GM19351 (cell line): ENCODE measurements at regions not wholly inside any gene's neighbourhood (a gene's known extent, or its start where the extent isn't known, plus 50 kb on each side); places are given as distances from the start of the nearest gene placed in this dataset.
"Not testable (repeated sequence)": the region's sequence is repeated elsewhere in the genome, so short reads cannot be mapped to it uniquely, and the experiment has no call there.

Experiments used
- ATAC-seq: cut with Tn5 transposase; IDR thresholded peaks from one replicate; pipeline ENCODE4 v1.9.1; 2021; ENCODE audit warnings: mild to moderate bottlenecking, moderate library complexity; ENCODE audit not compliant: unreplicated experiment

DNA sequence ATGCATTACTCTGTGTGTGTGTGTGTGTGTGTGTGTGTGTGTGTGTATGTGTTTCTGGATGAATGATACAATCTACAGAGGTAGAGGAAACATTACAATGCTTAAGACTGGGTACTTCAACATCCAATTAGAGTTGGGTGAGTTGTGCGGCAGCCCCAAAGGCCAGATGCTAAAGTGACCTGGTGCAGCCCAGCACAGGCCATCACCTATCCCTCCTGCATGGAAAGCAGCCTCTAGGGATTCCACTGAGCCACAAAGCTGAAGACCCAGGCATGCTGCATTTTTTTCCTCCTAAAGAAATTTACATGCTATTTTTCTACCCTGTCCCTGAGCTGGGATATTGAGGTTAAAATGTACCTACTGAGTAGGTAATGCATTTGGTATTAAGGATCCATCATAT is 79.1 kb upstream of the ETAA1 start:
- no peak for ATAC-seq

DNA sequence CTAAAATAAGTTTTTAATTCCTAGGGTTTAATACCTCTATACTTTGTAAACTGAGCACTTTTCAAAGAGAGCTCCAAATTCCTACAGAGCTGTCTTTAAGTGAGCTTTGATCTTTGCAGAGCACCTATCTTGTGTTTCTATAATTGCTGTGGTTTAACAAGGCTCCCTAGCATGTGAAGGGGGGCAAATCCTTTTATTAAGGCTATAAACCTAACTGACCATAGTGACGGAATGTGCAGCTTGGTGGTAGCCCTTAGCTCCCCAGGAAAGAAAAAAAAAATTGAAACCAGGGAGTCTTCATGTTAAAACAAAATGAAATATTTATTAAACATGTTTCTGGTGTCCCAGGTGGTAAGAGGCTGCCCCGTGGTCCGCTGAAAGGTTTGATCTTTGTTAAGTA is 78.6 kb upstream of the ETAA1 start:
- no peak for ATAC-seq

DNA sequence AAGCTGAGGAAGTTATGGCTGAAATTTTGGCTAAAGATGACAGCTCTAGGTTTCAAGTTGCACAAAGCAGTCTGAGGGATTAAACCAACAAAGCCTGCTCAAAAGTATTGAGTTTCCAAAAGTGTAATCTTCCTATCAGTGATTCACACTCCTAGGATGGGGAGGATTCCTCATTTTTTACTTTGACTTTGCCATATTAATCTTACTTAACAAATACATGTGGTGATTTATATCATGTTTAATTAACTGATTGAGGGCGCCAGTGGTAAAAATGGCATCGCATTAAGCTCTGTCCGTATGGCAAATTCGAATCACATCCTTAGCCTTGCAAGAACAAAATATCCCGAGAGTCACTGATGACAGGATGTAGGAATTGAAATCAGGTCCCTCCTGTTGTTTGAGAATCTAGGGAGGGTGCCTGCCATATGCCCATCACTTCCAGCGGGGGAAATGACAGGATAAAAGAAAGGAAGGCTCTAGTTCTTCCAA is 78.1 kb upstream of the ETAA1 start:
- no peak for ATAC-seq

GRCh38 chr2:67320861-67321587 is 76.1 kb upstream of the ETAA1 start:
- ATAC-seq, result no peak

GRCh38 chr2:67321588-67321903 is 75.6 kb upstream of the ETAA1 start:
- no peak for ATAC-seq

GRCh38 chr2:67322353-67323001 is 74.7 kb upstream of the ETAA1 start:
- no peak for ATAC-seq

- no peak for ATAC-seq
Observed at GRCh38 chr2:67323209-67323991, 73.7 kb upstream of the ETAA1 start.

DNA sequence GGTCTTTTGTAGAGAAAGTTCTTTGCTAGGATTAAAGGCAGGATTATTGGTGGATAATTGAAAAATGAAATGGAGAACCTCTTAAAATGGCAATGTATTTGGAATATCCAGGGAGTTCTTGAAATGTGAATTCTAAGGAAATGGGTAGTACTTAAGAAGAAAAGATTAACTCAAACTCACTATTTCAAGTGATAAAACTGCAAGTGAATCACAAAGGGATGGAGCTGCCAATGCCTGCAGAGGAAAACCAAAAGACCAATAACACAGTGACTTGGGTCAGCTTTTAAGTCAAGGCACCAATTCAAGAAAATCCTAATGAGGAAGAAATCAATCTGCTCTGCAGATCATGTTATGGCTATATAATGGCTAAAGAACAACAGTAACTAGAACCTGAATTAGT is 67.6 kb upstream of the ETAA1 start:
- ATAC-seq, result no peak

DNA sequence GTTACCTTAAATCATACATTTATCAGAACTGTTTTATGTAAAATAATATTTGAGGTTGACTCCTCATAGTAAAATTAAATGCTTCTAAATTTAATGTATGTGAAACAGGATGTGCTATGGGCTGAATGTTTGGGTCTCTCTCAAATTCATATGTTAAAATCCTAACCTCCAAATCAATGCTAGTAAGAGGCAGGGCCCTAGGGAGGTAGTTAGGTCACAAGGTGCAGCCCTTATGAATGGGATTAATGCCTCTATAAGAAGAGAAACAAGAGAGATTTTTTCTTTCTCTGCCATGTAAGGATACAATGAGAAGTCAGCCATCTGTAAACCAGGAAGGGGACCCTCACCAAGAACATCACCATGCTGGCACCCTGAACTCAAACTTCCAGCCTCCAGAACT is 67.2 kb upstream of the ETAA1 start:
- ATAC-seq, result no peak

DNA sequence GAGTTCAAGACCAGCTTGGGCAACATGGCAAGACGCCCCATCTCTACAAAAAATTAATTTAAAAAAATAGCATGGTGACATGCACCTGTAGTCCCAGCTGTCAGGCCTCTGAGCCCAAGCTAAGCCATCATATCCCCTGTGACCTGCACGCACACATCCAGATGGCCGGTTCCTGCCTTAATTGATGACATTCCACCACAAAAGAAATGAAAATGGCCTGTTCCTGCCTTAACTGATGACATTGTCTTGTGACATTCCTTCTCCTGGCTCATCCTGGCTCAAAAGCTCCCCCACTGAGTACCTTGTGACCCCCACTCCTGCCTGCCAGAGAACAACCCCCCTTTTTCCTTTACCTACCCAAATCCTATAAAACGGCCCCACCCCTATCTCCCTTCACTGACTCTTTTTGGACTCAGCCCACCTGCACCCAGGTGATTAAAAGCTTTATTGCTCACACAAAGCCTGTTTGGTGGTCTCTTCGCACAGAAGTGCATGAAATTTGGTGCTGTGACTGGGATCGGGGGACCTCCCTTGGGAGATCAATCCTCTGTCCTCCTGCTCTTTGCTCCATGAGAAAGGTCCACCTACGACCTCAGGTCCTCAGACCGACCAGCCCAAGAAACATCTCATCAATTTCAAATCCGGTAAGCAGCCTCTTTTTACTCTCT is 65.6 kb upstream of the ETAA1 start:
- not testable (repeated sequence) for ATAC-seq

DNA sequence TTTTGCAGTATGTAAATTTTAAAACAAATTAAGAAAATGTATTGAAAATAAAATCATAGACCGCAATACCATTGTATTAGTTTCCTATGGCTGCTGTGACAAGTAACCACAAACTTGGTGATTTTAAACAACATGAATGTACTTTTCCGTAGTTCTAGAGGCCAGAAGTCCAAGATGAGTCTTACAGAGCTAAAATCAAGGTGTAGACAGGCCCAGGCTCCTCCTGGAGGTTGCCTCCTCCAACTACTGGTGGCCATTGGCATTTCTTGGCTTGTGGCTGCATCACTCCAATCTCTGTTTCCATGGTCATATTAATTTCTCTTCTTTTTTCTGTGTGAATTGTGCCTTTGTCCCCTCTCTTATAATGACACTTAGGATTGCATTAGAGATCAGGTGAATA is 59.2 kb upstream of the ETAA1 start:
- ATAC-seq, result no peak

GRCh38 chr2:67338601-67339233 is 58.4 kb upstream of the ETAA1 start:
- no peak for ATAC-seq

GRCh38 chr2:67339234-67339885 is 57.8 kb upstream of the ETAA1 start:
- no peak for ATAC-seq

DNA sequence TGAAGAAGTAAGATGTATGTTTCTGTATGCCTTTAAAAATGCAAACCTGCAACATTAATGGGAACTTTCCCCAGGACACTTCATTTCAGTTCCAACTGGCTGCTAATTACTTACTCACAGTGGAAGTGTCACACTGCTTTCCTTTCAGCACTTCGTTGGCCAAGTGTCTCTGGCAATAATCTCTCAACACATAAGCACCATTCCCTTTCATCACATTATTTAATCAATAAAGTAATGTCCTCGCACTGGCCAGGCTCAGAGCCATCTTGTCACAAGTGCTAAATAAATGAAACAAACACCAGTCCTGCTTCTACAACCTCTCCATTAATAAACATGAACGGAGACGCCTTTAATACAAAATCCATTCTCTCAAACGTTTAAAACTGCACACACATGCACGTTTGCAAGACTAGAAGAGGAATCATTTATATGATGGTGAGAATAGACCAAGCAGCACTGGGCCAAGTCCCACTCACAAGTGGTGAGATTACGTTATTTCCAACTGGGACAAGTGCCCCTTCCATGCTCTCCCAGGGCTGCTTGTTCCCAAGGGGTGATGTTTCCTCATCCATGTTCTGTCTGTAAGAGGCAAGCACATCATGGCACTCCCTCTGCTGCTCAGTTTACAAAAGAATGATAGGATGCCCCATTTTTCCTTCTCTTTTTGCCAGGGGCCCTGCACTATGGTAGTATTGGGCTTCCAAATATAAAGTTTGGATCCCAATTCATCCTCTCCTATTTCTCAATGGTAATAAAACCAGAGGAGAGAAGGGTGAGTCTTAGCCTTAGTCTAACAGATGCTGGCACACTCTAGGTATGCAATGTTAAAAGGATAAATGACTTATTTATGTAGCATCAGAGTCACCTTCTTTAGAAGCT is 56.8 kb upstream of the ETAA1 start:
- ATAC-seq, result no peak

- ATAC-seq, result no peak
Observed at GRCh38 chr2:67341012-67341318, 56.2 kb upstream of the ETAA1 start.

DNA sequence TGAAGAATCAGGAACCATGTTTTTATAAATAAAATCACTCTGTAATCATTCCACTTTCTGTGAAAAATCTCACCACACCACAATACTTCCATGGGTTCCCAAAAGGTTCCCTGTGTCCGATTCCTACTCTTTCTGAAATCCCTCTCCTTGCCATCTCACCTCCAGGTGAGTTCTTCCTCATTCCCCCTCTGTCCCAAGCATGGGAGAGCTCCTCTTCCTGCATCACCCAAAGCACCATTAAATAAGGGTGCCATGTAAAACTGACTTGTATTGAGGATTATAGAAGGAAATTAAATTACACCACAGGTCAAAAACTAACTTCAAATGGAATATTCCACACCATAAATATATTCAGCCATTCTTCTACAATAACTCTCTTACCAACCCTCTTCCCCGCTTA is 55.8 kb upstream of the ETAA1 start:
- ATAC-seq, result no peak

DNA sequence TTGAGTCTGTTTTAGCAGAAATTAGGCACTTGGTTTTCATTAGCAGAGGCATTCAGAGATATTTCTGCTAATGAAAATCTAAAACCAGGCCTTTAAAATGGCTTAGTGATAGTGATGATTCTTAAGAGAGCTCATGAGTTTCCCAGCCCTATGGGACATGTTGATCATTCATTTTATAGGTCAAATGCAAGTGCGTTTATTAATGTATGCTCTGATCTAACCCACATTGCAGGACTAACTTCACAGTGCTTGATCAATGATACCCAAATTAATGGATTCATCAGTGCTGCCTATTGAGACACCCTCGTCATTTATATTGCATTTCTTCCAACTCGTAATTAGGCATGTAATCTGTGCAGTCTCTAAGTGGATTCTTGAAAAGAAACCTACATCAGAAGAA is 54.7 kb upstream of the ETAA1 start:
- ATAC-seq, result no peak

DNA sequence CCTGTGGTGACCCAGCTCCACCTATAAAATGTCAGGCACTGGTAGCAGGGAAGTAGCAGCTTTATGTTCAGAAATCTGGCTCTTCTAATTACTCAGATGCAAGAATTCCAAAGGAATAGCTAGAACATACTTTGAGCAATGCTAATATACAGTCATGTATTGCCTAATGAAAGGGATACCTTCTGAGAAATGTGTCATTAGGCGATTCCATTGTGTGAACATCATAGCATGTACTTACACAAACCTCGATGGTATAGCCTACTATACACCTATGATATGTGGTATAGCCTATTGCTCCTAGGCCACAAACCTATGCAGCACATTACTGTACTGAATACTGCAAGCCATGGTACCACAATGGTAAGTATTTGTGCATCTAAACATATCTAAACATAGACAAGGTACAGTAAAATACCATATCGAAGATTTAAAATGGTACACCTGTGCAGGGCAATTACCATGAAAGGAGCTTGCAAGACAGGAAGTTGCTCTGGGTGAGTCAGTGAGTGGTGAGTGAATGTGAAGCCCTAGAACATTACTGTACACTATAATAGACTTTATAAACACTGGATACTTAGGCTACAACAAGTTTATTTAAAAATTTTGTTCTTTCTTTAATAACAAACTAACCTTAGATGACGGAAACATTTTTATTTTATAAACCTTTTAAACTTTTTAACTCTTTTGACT is 50.3 kb upstream of the ETAA1 start:
- ATAC-seq, result no peak
